Smooth muscle cell of the brain vasculature (primary cell): ENCODE measurements at regions not wholly inside any gene's neighbourhood (a gene's known extent, or its start where the extent isn't known, plus 50 kb on each side); places are given as distances from the start of the nearest gene placed in this dataset.

Experiments used
- DNase-seq: peaks from one replicate; pipeline ENCODE4 v3.0.0-alpha.2; 2012; ENCODE audit warnings: low read depth, low spot score

- no peak for DNase-seq
These were observed 329.9 kb downstream of the FOXO1 start for GRCh38 chr13:40336228-40337221.

- DNase-seq = no peak
These were observed 328.8 kb downstream of the FOXO1 start for GRCh38 chr13:40337651-40338050.

DNA sequence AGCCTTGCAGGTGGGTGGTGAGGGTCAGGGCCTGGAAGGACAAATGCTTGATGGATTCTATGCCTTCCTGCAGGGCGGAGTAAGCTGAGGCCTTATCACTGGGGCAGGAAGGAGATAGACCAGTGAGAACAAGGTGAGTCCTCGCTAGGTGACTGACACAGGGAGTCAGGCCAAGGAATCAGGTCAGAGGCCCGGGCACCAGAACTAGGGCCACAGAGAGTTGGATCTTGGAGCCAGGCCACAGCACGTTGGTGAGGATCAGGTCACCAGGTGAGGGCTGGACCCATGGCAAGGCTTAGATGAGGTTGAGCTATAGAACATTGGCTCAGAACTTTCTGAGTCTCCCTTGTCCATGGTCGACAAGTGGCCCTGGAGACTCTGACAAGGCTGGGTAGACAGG lies 328.2 kb downstream of the FOXO1 start:
- DNase-seq = no peak

DNA sequence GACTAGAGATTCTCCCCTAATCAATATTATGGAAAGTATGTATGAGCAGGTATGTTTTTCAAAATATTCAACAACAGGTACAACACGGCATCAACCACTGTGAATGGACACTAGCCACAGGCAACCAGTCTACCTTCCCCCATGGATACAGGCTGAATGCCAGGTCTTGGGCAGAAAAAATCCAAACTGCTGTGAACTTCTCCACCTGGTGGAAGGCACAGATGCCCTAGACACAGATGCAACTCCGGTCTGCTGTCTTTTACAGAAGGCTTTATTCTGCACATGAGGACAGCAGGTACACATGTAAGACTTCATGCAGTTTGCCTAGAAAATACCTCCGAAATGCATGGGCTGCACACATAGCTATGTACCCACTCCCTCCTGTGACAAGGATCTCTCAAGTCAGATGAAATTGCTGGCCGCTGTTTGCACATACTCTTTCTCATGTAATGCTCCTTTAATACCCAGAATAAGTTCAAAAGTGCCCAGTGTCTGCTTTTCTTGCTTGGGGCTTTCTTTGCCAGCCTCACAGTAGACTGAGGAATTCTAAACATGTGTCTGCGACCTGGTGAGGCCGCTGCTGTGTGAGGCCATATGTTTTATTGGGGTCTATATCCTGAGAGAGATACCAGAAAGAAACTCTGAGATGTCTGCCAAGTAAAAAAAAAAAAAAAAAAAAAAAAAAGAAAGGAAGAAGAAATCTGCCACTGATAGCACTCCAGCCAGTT lies 325.9 kb downstream of the FOXO1 start:
- no peak for DNase-seq

DNA sequence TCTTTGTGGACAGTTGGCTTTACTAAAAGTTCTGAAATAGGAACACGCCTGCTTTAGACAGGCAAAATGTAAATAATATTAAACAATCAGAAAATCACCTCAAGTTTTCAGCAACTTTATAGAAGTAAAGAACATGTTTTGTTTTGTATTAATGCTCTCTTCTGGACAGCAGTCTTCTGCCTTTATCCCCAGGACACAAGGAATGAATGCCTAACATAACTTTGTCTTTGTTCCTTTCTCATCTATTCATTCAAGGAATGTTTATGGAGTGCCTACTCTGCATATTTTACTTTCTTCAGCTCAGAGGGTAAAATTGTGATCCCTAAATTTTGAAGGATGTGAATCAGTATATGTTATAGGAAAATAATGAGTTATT lies 325.4 kb downstream of the FOXO1 start:
- DNase-seq = no peak

GRCh38 chr13:40341501-40341900 lies 324.9 kb downstream of the FOXO1 start:
- DNase-seq = no peak

- DNase-seq = no peak
These were observed 324.0 kb downstream of the FOXO1 start for GRCh38 chr13:40342461-40342860.

DNA sequence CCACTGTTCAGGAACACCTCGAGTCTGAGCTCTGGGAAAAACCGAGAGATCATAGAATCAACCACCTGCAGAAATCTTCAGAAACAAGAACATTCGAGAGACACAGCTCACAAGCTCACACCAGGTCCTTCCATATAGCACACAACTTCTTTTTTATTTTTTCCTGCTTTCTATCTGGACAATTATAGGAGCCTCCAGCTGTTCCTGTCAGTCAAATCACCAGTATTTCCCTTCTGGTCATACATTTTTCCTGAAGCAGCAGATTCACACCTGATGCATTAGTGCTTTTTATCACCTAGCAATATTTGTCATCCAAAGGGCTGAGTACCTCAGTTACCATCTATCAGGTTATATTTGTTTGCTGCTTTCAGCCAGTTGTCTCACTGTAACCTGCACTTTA lies 323.5 kb downstream of the FOXO1 start:
- DNase-seq = no peak

- DNase-seq = no peak
These were observed 322.7 kb downstream of the FOXO1 start for GRCh38 chr13:40343550-40344269.

GRCh38 chr13:40344270-40345148 lies 321.9 kb downstream of the FOXO1 start:
- no peak for DNase-seq

DNA sequence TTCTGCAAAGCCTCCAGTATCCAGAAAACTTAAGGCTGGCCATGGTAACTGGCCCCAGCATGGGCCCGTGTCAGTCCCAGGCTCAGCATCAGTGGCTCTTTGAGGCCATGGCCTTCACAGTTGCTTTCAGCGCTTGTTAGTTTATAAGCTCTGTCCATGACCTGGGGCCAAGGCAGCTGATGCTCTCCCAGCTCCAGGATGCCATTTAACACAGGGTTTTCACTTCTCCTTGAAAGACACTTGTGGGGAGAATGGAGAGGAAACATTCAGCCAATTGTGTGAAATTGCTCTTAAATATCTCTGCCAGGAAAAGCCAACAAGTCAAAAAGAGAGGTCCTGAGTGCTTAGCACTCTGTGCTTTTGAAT lies 321.3 kb downstream of the FOXO1 start:
- DNase-seq = no peak

DNA sequence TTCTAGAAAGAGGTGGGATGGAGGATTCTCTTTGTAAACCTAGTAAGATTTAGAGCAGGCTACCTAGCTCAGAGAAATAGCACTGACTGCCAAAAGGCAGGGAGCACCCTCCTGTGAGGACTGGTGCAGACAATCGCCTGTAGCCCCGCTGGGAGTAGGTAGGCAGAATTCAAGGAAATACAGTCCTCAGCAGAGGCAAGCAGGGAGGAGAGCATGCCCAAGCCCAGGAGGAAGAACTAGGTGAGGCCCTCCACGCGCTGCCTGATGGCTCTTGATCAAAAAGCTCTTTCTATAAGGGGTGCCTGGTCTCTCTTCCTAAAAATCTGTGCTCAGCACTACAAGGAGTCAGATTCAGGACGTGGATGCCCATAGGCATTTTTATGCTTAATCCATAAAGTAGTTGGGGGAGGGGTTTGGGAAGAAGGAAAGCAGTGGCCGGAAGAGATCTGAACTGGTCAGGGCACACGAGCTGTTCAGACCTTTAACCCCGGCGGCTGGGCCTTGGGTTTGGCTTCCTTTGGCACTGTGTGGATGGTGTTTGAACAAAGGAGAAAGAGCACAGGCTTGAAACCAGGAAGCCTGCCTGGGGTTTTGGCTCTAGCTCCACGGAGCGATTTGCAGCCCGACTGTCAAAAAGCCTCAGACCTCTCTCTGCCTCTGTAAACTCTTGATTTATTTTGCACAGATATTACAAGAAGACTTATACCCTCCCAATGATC lies 320.6 kb downstream of the FOXO1 start:
- no peak for DNase-seq

- no peak for DNase-seq
These were observed 319.8 kb downstream of the FOXO1 start for GRCh38 chr13:40346592-40346991.

DNA sequence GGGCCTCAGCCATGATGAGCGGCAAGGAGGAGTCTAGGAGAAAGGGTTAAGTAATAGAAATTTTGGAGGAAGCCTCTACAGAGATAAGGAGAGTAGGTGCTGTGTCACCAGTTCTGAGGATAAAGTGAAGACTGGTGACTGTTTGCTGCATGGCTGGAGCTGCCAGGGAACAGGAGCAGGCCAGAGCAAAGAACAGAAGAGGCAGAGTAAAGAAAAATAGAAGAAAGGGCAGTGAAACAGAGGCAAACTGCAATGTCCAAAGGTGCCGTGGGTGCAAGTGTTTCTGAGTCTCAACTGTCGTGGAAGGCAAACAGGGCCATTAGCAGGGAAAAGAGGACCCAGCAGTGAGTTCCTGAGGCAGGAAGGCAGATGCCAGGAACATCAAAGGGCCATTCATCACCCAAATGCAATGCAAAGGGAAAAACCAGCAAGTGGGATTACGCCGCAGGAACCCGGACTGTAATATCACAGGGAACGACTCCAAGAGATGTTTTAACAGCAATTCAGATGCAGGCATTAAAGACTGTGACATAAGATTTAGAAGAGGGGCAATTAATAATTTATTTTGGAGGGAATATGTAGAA lies 318.3 kb downstream of the FOXO1 start:
- no peak for DNase-seq

DNA sequence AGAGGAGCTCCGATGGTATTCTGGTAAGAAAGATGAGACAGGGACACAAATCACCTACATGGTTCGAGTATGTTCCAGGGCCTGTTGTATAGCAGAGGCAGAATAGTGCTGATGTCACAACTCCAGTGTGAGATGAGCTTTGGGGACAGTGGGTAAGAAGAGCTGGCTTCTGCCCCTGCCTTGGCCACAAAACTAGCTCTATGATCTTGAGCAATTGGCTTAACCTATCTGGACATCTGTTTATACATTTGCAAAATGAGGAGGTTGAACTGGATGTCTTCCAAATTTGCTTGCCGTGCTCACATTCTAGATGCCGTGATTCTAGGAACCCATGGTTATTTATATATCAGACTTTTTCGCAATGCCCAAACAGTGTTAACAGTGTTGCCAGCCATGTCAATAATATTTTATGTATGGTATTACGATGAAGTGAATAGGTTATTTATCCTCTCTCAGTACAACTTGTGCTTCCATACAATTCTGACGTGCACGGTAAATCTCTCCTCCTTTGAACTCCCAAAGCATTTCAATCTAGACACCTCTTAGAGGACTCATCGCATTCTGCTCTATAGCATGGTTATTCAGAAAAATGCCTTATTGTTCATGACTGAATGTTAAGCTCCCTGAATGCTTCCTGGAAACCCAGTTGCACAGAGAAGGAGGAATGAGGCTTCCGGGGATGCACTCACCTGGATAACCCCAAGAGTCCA lies 316.0 kb downstream of the FOXO1 start:
- no peak for DNase-seq

DNA sequence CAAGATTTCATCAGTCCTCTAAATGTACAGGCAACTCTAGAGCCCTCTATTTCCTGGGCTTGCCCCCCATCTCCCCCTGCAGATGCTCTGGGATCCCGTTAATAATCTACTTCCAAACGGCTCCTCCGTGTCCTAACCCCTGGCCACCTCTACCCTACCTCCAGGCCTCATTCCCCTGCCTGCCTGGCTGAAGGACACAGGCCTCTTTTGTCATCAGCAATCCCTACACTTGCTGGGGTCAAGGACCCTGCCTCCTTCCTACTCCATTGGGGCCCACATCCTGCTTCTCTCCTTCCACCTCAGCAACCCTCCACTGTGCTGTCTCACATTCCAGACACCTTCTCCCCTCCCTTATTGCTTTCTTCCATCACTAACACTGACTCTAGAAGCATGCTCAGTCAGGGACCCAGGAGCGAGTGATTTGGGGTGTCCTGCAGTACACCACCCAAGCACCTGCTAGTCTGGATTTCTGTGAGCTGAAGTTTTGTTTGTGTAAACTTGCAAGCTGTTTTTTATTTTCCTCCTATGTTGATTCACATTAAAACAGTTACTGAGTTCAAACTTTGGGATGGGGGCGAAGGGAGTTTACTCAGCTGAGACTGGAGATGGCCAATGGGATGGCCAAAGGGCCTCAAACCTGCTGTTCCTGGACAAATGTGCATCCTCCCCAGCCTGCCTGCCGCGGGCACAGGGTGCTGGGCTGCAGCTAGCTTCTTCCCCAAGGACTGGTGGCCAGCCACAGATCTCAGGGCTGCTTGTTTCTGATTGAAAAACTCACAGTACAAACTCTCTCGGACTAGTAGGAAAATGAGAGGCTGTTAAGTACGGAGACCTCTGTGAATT lies 314.7 kb downstream of the FOXO1 start:
- no peak for DNase-seq

DNA sequence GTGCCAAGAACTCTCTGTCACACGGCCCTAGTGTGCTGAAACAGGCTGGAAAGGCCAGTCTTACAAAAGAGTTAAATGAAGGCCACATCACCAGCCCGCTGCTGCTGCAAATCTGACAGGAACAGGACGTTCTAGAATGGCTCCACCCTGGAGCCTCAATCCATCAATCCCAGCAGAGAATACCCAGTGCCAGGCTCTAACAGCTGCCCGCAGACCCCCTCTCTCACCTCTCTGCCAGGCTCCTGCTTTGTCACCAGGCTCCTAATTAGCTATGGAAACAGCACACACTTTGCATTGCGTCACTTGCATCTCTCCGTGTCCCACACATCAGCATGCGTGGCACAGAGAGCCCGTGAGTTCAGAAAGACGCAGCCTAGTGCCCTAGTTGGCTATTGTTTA lies 314.1 kb downstream of the FOXO1 start:
- DNase-seq = no peak

- DNase-seq = no peak
These were observed 313.5 kb downstream of the FOXO1 start for GRCh38 chr13:40352802-40353562.
